ENCODE measurements at regions not wholly inside any gene's neighbourhood (a gene's known extent, or its start where the extent isn't known, plus 50 kb on each side); places are given as distances from the start of the nearest gene placed in this dataset.

GRCh38 chr1:209074575-209075250, 508.8 kb upstream of the CAMK1G start:
- intact Hi-C loops (cut with DNase I): no loop called here
- no peak for DNase-seq

DNA sequence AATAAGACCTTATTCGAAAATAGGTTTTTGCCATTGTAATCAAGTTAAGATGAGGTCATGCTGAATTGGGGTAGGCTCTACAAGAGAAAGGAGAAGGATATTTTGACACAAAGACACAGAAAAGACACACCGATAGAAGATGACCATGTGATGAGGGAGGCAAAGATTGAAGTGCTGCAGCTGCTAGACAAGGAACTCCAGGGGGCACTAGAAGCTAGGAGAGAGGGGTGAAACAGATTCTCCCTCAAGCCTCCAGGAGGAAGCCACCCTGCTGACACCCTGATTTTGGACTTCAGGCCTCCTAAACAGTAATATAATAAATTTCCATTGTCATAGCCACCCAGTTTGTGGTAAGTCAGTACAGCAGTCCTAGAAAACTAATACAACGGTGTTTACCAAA, 506.8 kb upstream of the CAMK1G start:
- DNase-seq: no peak
- intact Hi-C loops (cut with DNase I): no loop called here

DNA sequence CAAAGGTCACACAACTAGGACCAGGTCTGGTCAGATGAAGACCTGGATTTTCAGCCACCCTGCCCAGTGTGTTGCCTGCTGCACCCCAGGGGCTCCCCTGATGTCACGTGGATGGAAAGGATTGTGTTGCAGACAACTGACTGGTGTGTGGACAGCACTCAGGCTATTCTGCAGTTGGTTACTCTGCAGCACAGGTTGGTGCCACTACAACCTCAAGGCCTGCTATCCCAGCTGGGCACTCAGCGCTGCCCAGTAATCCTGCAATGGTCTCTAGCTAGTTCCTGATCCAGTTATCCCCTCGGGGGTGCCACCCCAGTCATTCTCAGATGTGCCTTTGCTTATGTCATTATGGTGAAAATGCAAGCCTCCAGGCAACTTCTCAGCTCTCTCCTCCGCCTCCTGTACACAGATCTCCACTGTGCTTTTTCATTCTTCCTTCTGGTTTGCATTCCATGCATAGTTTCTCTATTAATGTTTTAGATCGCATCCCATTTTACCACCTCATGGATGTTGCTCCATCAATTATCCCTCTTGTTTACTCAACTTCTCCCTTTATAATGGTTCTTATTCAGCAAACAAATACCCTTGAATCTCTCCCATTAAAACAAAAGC, 503.2 kb upstream of the CAMK1G start:
- intact Hi-C loops (cut with DNase I): no loop called here
- DNase-seq: no peak

DNA sequence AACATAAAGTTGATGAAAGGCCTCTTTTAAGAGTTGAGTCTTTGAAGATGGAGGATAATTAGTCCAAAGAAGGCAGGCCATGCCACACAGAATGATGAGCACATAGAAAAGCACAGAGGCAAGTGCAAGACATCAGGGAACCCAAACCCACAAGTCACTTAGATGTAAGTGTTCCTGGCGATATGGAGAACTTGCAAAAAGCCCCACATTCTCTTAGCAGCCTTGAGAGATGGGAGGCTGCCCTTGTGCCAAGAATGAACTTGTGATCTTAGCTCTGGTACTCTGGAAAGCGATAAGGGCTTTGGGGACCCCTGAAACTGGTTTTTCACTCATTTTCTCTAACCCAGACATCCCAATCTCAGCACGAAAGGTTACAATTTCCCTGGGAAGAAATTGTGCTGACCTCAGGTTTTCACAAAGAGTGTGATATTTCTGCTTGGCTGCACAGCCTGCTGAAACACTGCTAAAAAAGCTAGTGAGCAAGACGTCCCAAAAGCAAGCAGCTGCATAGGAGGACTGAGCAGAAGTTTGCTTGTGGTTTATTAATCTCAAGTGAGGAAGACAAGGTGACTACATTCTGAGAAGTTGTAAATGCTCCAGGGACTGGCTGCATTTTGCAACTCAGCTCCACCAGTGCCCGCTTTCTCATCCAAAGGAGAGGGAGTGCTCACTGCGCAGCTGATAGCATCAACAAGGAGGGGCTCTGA, 496.9 kb upstream of the CAMK1G start:
- DNase-seq: no peak
- intact Hi-C loops (cut with DNase I): no loop called here

DNA sequence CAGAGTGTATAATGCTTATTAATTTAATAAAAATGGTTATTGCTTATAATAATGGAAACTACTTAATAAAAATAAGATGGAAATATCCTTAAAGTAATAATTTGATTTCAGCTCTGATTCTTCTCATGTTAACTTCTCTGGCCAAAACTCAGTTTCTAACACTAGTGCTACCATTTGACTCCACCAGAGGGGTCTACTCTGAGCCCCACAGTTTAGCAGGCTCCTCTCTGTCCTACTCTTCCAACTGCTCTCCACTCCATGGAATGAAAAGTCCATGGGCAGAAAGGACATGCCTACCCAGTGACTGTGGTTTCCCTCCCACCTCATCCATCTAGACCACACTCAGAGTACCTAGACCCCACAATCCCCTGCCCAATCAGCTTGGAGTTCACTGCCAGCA, 489.1 kb upstream of the CAMK1G start:
- intact Hi-C loops (cut with DNase I): no loop called here
- DNase-seq: no peak

- DNase-seq: no peak
- intact Hi-C loops (cut with DNase I): no loop called here
These were observed 487.6 kb upstream of the CAMK1G start for GRCh38 chr1:209095627-209096595.

GRCh38 chr1:209100460-209100859, 483.1 kb upstream of the CAMK1G start:
- no peak for DNase-seq
- intact Hi-C loops (cut with DNase I): no loop called here

DNA sequence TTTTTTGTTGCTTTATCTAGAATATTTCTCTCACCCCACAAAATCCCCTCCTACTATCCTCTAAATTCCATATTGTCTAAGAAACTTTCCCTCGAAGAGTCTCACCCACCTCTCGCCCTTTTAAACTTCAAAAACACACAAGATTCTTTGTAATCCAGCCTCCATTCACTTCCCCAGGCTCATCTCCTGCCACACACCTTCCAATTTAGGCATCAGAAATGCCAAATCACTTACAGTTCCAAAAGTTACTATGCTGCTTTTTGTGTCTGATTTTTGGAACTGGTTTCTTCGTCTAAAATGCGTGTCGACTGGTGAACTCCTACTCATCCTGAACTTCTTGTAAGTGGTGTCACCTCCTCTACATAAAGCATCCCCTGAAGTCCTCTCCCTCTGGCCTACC, 482.4 kb upstream of the CAMK1G start:
- intact Hi-C loops (cut with DNase I): no loop called here
- DNase-seq: no peak

DNA sequence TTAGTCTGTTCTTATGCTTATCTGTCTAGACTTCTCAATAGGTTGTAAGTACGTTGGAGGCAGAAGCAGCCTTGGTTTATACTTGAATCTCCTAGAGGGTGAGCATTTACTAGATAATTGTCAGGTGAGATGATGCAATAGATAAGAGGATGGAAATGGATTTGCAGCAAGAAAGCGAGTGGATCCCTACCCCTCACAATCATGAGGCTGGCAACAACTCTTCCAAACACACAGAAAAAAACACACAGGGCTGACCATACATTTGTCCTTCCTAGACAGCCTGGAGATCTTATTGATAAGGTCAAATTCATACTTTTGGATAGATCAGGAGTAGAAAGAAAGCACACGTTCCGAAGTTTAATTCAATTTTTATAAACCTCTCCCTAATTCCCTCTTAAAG, 481.4 kb upstream of the CAMK1G start:
- intact Hi-C loops (cut with DNase I): no loop called here
- DNase-seq: no peak

DNA sequence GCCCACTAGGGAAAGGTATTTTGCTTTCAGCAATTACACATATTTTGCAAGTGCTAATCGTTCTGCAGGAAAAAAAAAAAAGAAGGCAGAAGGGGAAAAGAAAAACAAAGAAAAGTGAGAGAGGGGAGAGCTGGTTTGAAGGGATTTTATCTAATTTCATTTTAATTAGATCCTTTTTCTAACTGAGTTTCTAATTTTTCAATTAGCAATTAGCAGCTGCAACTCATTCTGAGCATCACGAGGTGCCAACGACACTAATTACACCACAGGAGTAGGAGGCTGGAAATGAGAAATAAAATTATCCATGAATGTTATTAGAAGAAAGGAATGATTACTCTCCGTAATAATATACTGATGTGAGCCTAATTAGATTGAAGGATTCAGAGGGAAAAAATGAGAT, 481.0 kb upstream of the CAMK1G start:
- intact Hi-C loops (cut with DNase I): no loop called here
- no peak for DNase-seq

DNA sequence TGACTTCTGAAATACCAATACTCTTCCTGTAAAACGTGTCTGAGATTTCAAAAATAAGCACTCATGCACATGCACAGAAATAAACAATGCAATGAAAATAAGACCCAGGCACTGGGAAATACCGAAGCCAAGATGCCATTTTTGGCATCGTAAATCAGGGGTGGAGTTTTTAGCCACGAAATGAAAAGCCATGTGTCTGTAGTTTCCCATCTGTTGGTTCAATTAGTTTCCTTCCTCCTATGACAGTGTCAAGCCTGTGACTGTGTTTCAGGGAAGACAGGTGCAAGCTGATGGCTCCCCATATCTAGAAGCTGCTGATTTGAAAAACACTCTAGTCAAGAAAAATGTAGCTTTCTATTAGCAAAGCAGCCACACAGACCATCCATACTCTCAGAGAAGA, 480.4 kb upstream of the CAMK1G start:
- intact Hi-C loops (cut with DNase I): no loop called here

GRCh38 chr1:209104646-209105045, 478.9 kb upstream of the CAMK1G start:
- DNase-seq: no peak
- intact Hi-C loops (cut with DNase I): no loop called here

More for the DNA sequence above, 480.4 kb upstream of the CAMK1G start:
- no peak for DNase-seq

DNA sequence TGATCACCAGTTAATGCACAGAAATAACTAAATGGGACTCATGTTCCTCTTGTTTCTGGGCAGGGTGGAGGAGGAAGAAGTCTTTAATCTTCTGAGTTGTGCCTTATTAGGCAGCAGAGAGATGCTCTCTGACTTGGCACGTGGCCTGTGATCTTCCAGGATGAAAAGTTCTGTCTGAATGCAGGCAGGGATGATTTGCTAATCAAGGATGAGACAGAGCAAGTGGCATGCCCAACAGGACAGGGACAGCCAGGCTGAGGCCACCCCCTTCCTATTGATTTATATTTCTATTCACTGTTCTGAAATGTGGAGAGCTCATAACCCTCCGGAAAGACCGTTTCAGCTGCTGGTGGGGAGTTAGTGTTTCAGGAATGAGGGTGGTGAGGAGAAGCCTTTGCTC, 477.8 kb upstream of the CAMK1G start:
- no peak for DNase-seq
- intact Hi-C loops (cut with DNase I): no loop called here

DNA sequence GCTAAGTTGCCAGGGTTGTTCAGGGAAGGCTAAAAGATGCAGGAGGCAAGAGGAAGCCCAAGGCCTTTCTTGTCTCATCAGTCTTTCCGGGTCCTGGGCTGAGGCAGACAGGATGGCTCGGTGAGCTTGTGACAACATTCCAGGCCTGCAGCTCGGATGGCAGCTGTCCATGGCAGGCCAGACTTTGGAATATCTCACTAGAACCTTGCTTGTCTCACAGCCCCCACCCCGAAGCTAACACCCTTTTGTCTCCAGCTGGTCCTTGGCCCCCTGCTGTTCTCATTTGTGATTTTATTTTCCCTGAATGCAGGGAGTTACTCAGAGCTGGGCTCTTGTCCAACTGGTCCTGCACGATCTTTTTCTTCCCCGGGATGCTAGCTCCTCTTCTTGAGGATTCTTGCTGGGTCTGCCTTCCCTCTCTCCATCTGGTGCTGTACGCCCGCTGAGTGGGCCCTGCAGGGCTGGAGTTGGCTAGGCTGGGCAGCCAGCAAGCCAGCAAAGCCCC, 477.2 kb upstream of the CAMK1G start:
- DNase-seq: peak in 9 of 10 donors; percentile 16 to 92 (median 50)
- intact Hi-C loops (cut with DNase I): no loop called here

DNA sequence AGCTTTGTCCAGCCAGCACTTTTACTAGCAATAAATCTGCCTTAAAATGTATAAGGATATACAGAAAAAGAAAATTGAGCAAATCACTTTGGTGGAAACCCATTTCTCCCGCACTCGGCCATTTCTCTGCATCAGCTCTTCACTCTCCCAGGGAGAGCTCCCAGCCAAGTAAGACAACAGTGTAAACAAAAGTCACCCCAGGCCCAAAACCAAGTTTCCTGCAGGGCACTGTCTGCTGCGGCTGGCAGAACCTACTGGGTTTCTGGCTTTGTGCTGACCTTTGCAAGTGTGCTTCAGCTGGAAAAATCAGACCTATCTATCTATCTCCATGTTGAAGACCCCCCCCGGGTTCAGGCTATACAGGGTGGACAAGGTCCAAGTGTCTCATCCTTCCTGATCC, 476.7 kb upstream of the CAMK1G start:
- DNase-seq: no peak
- intact Hi-C loops (cut with DNase I): no loop called here

GRCh38 chr1:209107535-209107934, 476.0 kb upstream of the CAMK1G start:
- no peak for DNase-seq
- intact Hi-C loops (cut with DNase I): no loop called here

DNA sequence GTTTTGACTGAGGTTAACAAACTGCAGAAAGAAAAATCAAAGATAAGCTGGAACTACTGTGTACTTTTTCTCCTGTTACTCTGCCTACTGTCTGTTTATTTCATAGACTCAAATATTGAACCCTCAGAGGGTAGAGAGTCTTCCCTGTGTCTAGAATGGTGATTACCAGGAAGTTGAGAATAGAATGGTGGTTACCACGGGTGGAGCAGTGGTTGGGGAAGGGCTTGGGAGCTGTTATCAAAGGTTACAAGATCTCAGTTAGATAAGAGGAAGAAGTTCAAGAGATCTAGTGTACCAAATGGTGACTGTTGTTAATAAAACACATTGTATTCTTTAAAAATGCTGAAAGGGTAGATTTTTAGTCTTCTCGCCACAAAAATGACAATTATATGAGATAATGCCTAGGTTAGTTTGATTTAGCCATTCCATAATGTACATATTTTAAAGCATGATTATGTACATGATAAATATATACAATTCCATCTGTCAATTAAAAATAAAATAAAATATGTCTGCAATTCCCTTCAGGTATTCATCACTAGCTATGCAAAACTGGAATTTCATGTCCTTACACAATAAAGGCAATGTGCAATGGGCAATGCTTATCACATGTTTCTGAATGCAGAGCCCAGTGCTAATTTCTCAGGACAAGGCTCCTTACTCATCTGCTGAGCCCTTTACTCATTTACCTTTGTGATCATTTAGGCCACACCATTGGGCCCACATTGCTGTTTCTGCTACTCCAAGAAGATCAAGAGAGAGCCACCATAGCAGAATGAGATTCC, 474.3 kb upstream of the CAMK1G start:
- intact Hi-C loops (cut with DNase I): no loop called here
- DNase-seq: no peak

DNA sequence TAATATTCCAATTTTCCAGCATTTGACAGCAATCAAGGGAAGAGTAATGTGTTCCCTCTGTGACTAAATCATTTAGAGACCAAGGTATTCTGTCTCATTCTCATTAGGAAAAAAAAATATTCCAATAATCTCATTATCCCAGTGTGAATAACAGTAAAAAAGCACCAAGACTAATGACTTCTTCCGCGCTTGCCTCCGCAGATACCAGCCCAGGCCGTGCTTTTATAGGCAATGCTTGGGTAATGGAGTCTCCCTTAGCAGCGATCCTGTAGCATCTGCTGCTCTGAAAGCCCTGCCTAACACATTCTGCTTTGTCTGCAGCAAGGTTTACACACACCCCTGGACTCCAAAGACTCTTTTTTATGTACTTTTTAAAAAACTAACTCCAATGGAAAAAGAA, 470.0 kb upstream of the CAMK1G start:
- intact Hi-C loops (cut with DNase I): no loop called here
- DNase-seq: no peak

GRCh38 chr1:209116705-209117104, 466.8 kb upstream of the CAMK1G start:
- intact Hi-C loops (cut with DNase I): no loop called here

GRCh38 chr1:209123601-209124000, 459.9 kb upstream of the CAMK1G start:
- no peak for DNase-seq

More at GRCh38 chr1:209116705-209117104, 466.8 kb upstream of the CAMK1G start:
- DNase-seq: no peak

More at GRCh38 chr1:209123601-209124000, 459.9 kb upstream of the CAMK1G start:
- intact Hi-C loops (cut with DNase I): no loop called here

Measured in posterior cingulate gyrus (tissue), 11 donors.